Tibial artery (tissue), 4 donors: ENCODE measurements at regions not wholly inside any gene's neighbourhood (a gene's known extent, or its start where the extent isn't known, plus 50 kb on each side); places are given as distances from the start of the nearest gene placed in this dataset.

Experiments
- DNase-seq, 2 donors: peaks; one replicate each; pipeline ENCODE4 v3.0.0-alpha.2; 2019
- H3K27ac ChIP-seq, 2 donors: fragments of 200-600 bp; sonication (generic) in 1 of 2; 1 replicate in 1 of 2; 2 replicates in 1 of 2; pipeline ENCODE4 v1.5.1; 2018 to 2019; ENCODE audit warnings: mild to moderate bottlenecking in 1 of 2
- H3K27me3 ChIP-seq, 2 donors: fragments of 200-600 bp; sonication (generic) in 1 of 2; one replicate each; pipeline versions ENCODE4 v1.5.1 to v1.6.0; 2016 to 2019
- H3K36me3 ChIP-seq, 3 donors: fragments of 200-600 bp; sonication (generic) in 2 of 3; one replicate each; pipeline ENCODE4 v1.5.1; 2016 to 2019; ENCODE audit warnings: mild to moderate bottlenecking in 2 of 3
- H3K4me1 ChIP-seq, 4 donors: fragments of 200-600 bp; sonication (generic) in 2 of 4; 1 replicate in 3 of 4; 2 replicates in 1 of 4; pipeline ENCODE4 v1.5.1; 2016 to 2019
- H3K4me3 ChIP-seq, 2 donors: fragments of 200-600 bp; sonication (generic) in 1 of 2; 1 replicate in 1 of 2; 2 replicates in 1 of 2; pipeline ENCODE4 v1.5.1; 2018 to 2019; ENCODE audit warnings: mild to moderate bottlenecking in 2 of 2
- H3K9me3 ChIP-seq, 3 donors: fragments of 200-600 bp; sonication (generic) in 1 of 3; one replicate each; pipeline ENCODE4 v1.5.1; 2016 to 2019
- CTCF ChIP-seq, 2 experiments: fragments of 200-600 bp in 1 of 2; fragments of 450-650 bp in 1 of 2; IDR thresholded peaks; one replicate each; pipeline ENCODE4 v1.5.1; 2017 to 2019; ENCODE audit warnings: antibody characterized with exemption in 2 of 2, mild to moderate bottlenecking in 1 of 2, moderate library complexity in 1 of 2
- intact Hi-C: fragments of 100-400 bp; cut with DNase I; formaldehyde crosslinking; loops from one replicate; pipeline ENCODE4 v1.15.0; 2023; ENCODE audit warnings: low total_unique reads

GRCh38 chr10:80702143-80702542 is 164.4 kb downstream of the SH2D4B start:
- Histone ChIP-seq H3K27me3 (peaks cover 0 to 6% of the 10 kb centered on the region in 2 donors), H3K9me3 (no peaks in the 10 kb centered on the region), H3K4me3 (no peak overlapping the region), H3K4me1 (no peaks in the 10 kb centered on the region), H3K27ac (no peak overlapping the region), H3K36me3 (no peaks in the 10 kb centered on the region)
- no peak for DNase-seq
- intact Hi-C loops = no loop called here
- no peak for TF ChIP-seq CTCF (IDR thresholded peaks at IDR 0.05)

- Histone ChIP-seq H3K27me3 (peaks cover 0 to 2% of the 10 kb centered on the region in 2 donors), H3K9me3 (no peaks in the 10 kb centered on the region), H3K4me3 (no peak overlapping the region), H3K4me1 (no peaks in the 10 kb centered on the region), H3K36me3 (no peaks in the 10 kb centered on the region), H3K27ac (no peak overlapping the region)
- intact Hi-C loops = no loop called here
- TF ChIP-seq CTCF (IDR thresholded peaks at IDR 0.05) = no peak
- no peak for DNase-seq
Observed at GRCh38 chr10:80705899-80706298, 168.2 kb downstream of the SH2D4B start.

GRCh38 chr10:80708185-80708584 is 170.5 kb downstream of the SH2D4B start:
- Histone ChIP-seq H3K4me1 (no peaks in the 10 kb centered on the region), H3K9me3 (no peaks in the 10 kb centered on the region), H3K27me3 (peaks cover 0 to 2% of the 10 kb centered on the region in 2 donors), H3K4me3 (no peak overlapping the region), H3K27ac (no peak overlapping the region), H3K36me3 (no peaks in the 10 kb centered on the region)
- DNase-seq = no peak
- TF ChIP-seq CTCF (IDR thresholded peaks at IDR 0.05) = no peak
- intact Hi-C loops = no loop called here

- Histone ChIP-seq H3K27ac (no peak overlapping the region), H3K4me3 (no peak overlapping the region), H3K27me3 (peaks cover 0 to 2% of the 10 kb centered on the region in 2 donors), H3K36me3 (no peaks in the 10 kb centered on the region), H3K4me1 (no peaks in the 10 kb centered on the region), H3K9me3 (no peaks in the 10 kb centered on the region)
- intact Hi-C loops = no loop called here
- no peak for TF ChIP-seq CTCF (IDR thresholded peaks at IDR 0.05)
- no peak for DNase-seq
Observed at GRCh38 chr10:80708808-80709207, 171.1 kb downstream of the SH2D4B start.

GRCh38 chr10:80709866-80710265 is 172.2 kb downstream of the SH2D4B start:
- no peak for DNase-seq
- no peak for TF ChIP-seq CTCF (IDR thresholded peaks at IDR 0.05)
- no peak overlapping the region for H3K27ac ChIP-seq
- H3K9me3 ChIP-seq = no peaks in the 10 kb centered on the region
- H3K36me3 ChIP-seq = no peaks in the 10 kb centered on the region
- H3K27me3 ChIP-seq = peaks cover 0 to 9% of the 10 kb centered on the region in 2 donors
- no peaks in the 10 kb centered on the region for H3K4me1 ChIP-seq
- intact Hi-C loops = no loop called here
- H3K4me3 ChIP-seq = no peak overlapping the region

GRCh38 chr10:80713398-80713928 is 175.8 kb downstream of the SH2D4B start:
- H3K36me3 ChIP-seq = no peaks in the 10 kb centered on the region
- intact Hi-C loops = no loop called here
- no peak overlapping the region for H3K27ac ChIP-seq
- peaks cover 0 to 12% of the 10 kb centered on the region in 2 donors for H3K27me3 ChIP-seq
- no peak overlapping the region for H3K4me3 ChIP-seq
- TF ChIP-seq CTCF (IDR thresholded peaks at IDR 0.05) = no peak
- no peaks in the 10 kb centered on the region for H3K9me3 ChIP-seq
- H3K4me1 ChIP-seq = no peaks in the 10 kb centered on the region
- DNase-seq = no peak
